Smooth muscle cell (in vitro differentiated cells): ENCODE measurements at regions not wholly inside any gene's neighbourhood (a gene's known extent, or its start where the extent isn't known, plus 50 kb on each side); places are given as distances from the start of the nearest gene placed in this dataset.

ENCODE experiments used
- DNase-seq: peaks from one replicate; lab custom pipeline; 2025; ENCODE audit not compliant: unreplicated experiment; lab: John Stamatoyannopoulos, UW
- H2AFZ ChIP-seq: fragments of 200-600 bp; sonication (generic); 2 replicates; pipeline ENCODE4 v1.6.0; 2016; ENCODE audit warnings: antibody characterized with exemption, low read depth, mild to moderate bottlenecking
- H3F3A ChIP-seq: fragments of 200-600 bp; sonication (generic); 2 replicates; pipeline ENCODE4 v1.6.0; 2017; ENCODE audit warnings: antibody characterized with exemption, low read depth
- H3K27ac ChIP-seq: fragments of 200-600 bp; sonication (generic); 2 replicates; pipeline ENCODE4 v1.5.1; 2016; ENCODE audit warnings: low read depth, mild to moderate bottlenecking
- H3K27me3 ChIP-seq: fragments of 200-600 bp; sonication (generic); 2 replicates; pipeline ENCODE4 v1.6.1; 2016; ENCODE audit warnings: low read depth, mild to moderate bottlenecking
- H3K36me3 ChIP-seq: fragments of 200-600 bp; sonication (generic); 2 replicates; pipeline ENCODE4 v1.5.1; 2016; ENCODE audit warnings: low read depth
- H3K4me1 ChIP-seq: fragments of 200-600 bp; sonication (generic); 2 replicates; pipeline ENCODE4 v1.5.1; 2016; ENCODE audit warnings: low read depth
- H3K4me2 ChIP-seq: fragments of 200-600 bp; sonication (generic); 2 replicates; pipeline ENCODE4 v1.6.0; 2016; ENCODE audit warnings: mild to moderate bottlenecking
- H3K4me3 ChIP-seq: fragments of 200-600 bp; sonication (generic); 2 replicates; pipeline ENCODE4 v1.5.1; 2016; ENCODE audit warnings: mild to moderate bottlenecking
- H3K79me2 ChIP-seq: fragments of 200-600 bp; sonication (generic); 2 replicates; pipeline ENCODE4 v1.6.0; 2016; ENCODE audit warnings: low read depth, mild to moderate bottlenecking
- H3K9ac ChIP-seq: fragments of 200-600 bp; sonication (generic); 2 replicates; pipeline ENCODE4 v1.6.0; 2016; ENCODE audit warnings: low read depth
- H3K9me3 ChIP-seq: fragments of 200-600 bp; sonication (generic); replicated peaks from 2 replicates; pipeline ENCODE4 v1.5.1; 2016; ENCODE audit warnings: low read depth
- H4K20me1 ChIP-seq: fragments of 200-600 bp; sonication (generic); 2 replicates; pipeline ENCODE4 v1.6.0; 2016; ENCODE audit warnings: low read depth
- WGBS: methylation state at CpG from one replicate; pipeline ENCODE4 v1.1.7; 2016; ENCODE audit warnings: low lambda C conversion rate; 5-methylcytosine and 5-hydroxymethylcytosine counted together
- TF ChIP-seq, protein P1 (sequence below): fragments of 200-600 bp; sonication (generic); IDR thresholded peaks from 2 replicates; pipeline ENCODE4 v1.5.1; 2017; ENCODE audit warnings: borderline replicate concordance, mild to moderate bottlenecking, antibody characterized with exemption; ENCODE audit not compliant: insufficient read depth, poor library complexity, severe bottlenecking

DNA sequence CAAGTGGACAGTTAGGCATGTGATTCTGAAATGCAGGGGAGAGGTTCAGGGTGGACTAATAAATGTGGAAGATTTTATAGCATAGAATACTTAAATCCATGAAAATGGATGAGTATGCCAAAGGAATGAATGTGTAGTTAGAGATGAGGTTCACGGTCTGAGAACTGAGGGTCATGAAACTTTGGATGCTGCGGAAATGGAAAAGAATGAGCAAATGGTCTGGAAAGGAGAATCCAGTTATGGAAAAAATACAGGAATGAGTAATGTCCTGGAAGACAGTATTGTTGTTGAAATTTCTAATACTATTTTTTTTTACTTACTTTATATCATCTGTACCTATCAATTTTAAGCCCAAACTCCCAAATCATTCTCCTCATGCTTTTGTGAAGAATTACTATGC lies 2369.4 kb downstream of the MAT2B start:
- Histone ChIP-seq H3K27me3 (no peaks in the 10 kb centered on the region), H2AFZ (no peak overlapping the region), H3K79me2 (no peaks in the 10 kb centered on the region), H3K36me3 (no peaks in the 10 kb centered on the region), H3K9me3 (no peaks in the 10 kb centered on the region), H4K20me1 (no peaks in the 10 kb centered on the region), H3K4me3 (no peak overlapping the region), H3K4me1 (no peaks in the 10 kb centered on the region), H3K4me2 (no peak overlapping the region), H3K27ac (no peak overlapping the region), H3F3A (no peaks in the 10 kb centered on the region), H3K9ac (no peak overlapping the region)
- no peak for DNase-seq
- TF ChIP-seq, protein P1, sequence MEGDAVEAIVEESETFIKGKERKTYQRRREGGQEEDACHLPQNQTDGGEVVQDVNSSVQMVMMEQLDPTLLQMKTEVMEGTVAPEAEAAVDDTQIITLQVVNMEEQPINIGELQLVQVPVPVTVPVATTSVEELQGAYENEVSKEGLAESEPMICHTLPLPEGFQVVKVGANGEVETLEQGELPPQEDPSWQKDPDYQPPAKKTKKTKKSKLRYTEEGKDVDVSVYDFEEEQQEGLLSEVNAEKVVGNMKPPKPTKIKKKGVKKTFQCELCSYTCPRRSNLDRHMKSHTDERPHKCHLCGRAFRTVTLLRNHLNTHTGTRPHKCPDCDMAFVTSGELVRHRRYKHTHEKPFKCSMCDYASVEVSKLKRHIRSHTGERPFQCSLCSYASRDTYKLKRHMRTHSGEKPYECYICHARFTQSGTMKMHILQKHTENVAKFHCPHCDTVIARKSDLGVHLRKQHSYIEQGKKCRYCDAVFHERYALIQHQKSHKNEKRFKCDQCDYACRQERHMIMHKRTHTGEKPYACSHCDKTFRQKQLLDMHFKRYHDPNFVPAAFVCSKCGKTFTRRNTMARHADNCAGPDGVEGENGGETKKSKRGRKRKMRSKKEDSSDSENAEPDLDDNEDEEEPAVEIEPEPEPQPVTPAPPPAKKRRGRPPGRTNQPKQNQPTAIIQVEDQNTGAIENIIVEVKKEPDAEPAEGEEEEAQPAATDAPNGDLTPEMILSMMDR = no peak
- 96% methylated on average over 2 of the region's 2 CpGs for WGBS

DNA sequence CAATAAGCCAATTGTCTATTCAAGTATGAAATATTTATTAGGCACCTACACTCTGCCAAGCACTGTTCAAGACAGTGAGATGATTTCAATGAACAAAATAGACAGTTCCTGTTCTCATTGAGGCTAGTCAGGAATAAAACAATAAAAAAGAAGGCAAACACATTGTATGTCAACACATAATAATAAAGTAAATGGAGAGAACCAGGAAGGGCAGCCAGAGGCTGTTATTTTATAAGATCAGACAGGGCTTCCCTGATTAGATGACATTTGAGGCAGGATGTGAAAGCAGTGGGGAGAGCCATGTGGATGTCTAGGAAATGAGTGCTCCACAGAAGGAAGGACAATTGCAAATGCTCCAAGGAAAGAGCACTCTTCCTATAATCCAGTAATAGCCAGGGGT lies 2371.1 kb downstream of the MAT2B start:
- no peaks in the 10 kb centered on the region for H3K36me3 ChIP-seq
- no peak overlapping the region for H3K4me2 ChIP-seq
- DNase-seq = no peak
- no peak overlapping the region for H2AFZ ChIP-seq
- no peak overlapping the region for H3K27ac ChIP-seq
- no peaks in the 10 kb centered on the region for H3K79me2 ChIP-seq
- H3K4me1 ChIP-seq = no peaks in the 10 kb centered on the region
- no peaks in the 10 kb centered on the region for H3K27me3 ChIP-seq
- no peaks in the 10 kb centered on the region for H3F3A ChIP-seq
- no peaks in the 10 kb centered on the region for H4K20me1 ChIP-seq
- no peaks in the 10 kb centered on the region for H3K9me3 ChIP-seq
- TF ChIP-seq, protein P1 = no peak
- H3K9ac ChIP-seq = no peak overlapping the region
- no peak overlapping the region for H3K4me3 ChIP-seq

DNA sequence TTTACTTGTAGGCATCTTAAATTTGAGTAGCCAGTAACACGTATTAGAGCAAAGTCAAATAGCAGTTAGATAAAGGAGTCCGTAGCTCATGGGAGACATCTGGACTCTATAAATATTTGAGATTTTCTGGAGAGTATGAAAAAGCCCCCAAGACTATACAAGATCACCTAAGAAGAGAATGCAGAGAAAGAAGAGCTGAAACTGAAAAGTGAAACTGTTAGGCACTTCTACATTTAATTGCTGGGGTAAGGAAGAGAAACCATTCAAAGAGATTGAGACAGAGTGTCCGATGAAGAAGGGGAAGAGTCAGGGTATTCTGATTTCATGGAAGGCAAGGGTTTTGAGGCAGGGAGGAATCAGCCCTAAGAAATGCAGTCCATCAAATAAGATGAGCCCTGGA lies 2372.1 kb downstream of the MAT2B start:
- Histone ChIP-seq H3K27me3 (no peaks in the 10 kb centered on the region), H3K9me3 (no peaks in the 10 kb centered on the region), H3K9ac (no peak overlapping the region), H3K4me2 (no peak overlapping the region), H3K4me3 (no peak overlapping the region), H3F3A (no peaks in the 10 kb centered on the region), H3K4me1 (no peaks in the 10 kb centered on the region), H3K79me2 (no peaks in the 10 kb centered on the region), H4K20me1 (no peaks in the 10 kb centered on the region), H2AFZ (no peak overlapping the region), H3K27ac (no peak overlapping the region), H3K36me3 (no peaks in the 10 kb centered on the region)
- 87% methylated on average over 3 of the region's 3 CpGs for WGBS
- DNase-seq = no peak
- TF ChIP-seq, protein P1 = no peak

DNA sequence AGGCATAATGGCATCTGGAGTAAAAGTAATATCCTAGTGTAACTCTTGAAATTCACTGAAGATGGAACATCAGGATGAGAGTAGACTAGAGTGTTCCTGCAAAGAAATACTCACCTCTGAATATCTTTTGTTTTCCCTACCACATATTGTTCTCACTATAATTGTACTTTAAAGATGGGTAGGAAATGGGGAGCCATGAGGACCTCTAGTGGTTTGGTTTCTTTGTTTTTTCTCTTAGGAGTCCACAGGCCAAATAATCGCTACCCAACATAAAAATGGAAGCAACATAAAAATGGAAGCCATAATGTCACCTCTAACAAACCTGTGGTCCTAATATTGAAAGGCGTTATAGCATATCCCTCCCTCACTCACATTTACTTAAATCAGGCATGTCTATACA lies 2375.8 kb downstream of the MAT2B start:
- Histone ChIP-seq H3K79me2 (no peaks in the 10 kb centered on the region), H3K9me3 (no peaks in the 10 kb centered on the region)
- WGBS = 88% methylated on average over 2 of the region's 2 CpGs

More for the DNA sequence above, 2375.8 kb downstream of the MAT2B start:
- Histone ChIP-seq H4K20me1 (no peaks in the 10 kb centered on the region), H2AFZ (no peak overlapping the region), H3K27ac (no peak overlapping the region), H3F3A (no peaks in the 10 kb centered on the region), H3K27me3 (no peaks in the 10 kb centered on the region), H3K36me3 (no peaks in the 10 kb centered on the region), H3K4me1 (no peaks in the 10 kb centered on the region), H3K4me2 (no peak overlapping the region), H3K9ac (no peak overlapping the region), H3K4me3 (no peak overlapping the region)
- DNase-seq = no peak
- TF ChIP-seq, protein P1 = no peak
